IPS DF 19.7 (cell line): ENCODE measurements at regions not wholly inside any gene's neighbourhood (a gene's known extent, or its start where the extent isn't known, plus 50 kb on each side); places are given as distances from the start of the nearest gene placed in this dataset.
A peak's percentile ranks its signal among the peaks of the same experiment; 100 is the strongest.
"Not testable (repeated sequence)": the region's sequence is repeated elsewhere in the genome, so short reads cannot be mapped to it uniquely, and the experiment has no call there.

Experiments
- DNase-seq: peaks from one replicate; pipeline ENCODE4 v3.0.0-alpha.2; 2013; ENCODE audit warnings: low read depth, low spot score

- DNase-seq, result no peak
Measured at GRCh38 chr14:83885837-83886293, 1644.1 kb upstream of the FLRT2 start.

GRCh38 chr14:83887866-83888265, 1642.1 kb upstream of the FLRT2 start:
- no peak for DNase-seq

- DNase-seq, result no peak
Measured at GRCh38 chr14:83893447-83893846, 1636.5 kb upstream of the FLRT2 start.

GRCh38 chr14:83894568-83894967, 1635.4 kb upstream of the FLRT2 start:
- DNase-seq, result no peak

GRCh38 chr14:83898558-83898957, 1631.4 kb upstream of the FLRT2 start:
- not testable (repeated sequence) for DNase-seq

GRCh38 chr14:83899706-83900105, 1630.2 kb upstream of the FLRT2 start:
- no peak for DNase-seq

- DNase-seq, result no peak
Measured at GRCh38 chr14:83905157-83905556, 1624.8 kb upstream of the FLRT2 start.

GRCh38 chr14:83908419-83908818, 1621.5 kb upstream of the FLRT2 start:
- DNase-seq, result no peak

- DNase-seq, result no peak
Measured at GRCh38 chr14:83909507-83909906, 1620.4 kb upstream of the FLRT2 start.

GRCh38 chr14:83912032-83912642, 1617.8 kb upstream of the FLRT2 start:
- DNase-seq, result no peak

- DNase-seq, result no peak
Measured at GRCh38 chr14:83913476-83913875, 1616.5 kb upstream of the FLRT2 start.

- DNase-seq, result no peak
Measured at GRCh38 chr14:83918546-83918945, 1611.4 kb upstream of the FLRT2 start.

GRCh38 chr14:83919675-83920074, 1610.3 kb upstream of the FLRT2 start:
- not testable (repeated sequence) for DNase-seq

- DNase-seq, result no peak
Measured at GRCh38 chr14:83923842-83924241, 1606.1 kb upstream of the FLRT2 start.

GRCh38 chr14:83924259-83924658, 1605.7 kb upstream of the FLRT2 start:
- DNase-seq, result no peak

GRCh38 chr14:83940253-83940652, 1589.7 kb upstream of the FLRT2 start:
- DNase-seq, result no peak

GRCh38 chr14:83958359-83958758, 1571.6 kb upstream of the FLRT2 start:
- DNase-seq, result no peak

GRCh38 chr14:83960832-83961512, 1569.0 kb upstream of the FLRT2 start:
- peak; percentile 45 for DNase-seq

- no peak for DNase-seq
Measured at GRCh38 chr14:83969998-83970397, 1559.9 kb upstream of the FLRT2 start.

GRCh38 chr14:83972631-83973030, 1557.3 kb upstream of the FLRT2 start:
- no peak for DNase-seq

- DNase-seq, result no peak
Measured at GRCh38 chr14:83974647-83975163, 1555.2 kb upstream of the FLRT2 start.

- DNase-seq, result no peak
Measured at GRCh38 chr14:83975435-83975834, 1554.5 kb upstream of the FLRT2 start.
